CD4-positive, CD25-positive, alpha-beta regulatory T cell (primary cell): ENCODE measurements at regions not wholly inside any gene's neighbourhood (a gene's known extent, or its start where the extent isn't known, plus 50 kb on each side); places are given as distances from the start of the nearest gene placed in this dataset.

ENCODE experiments used
- ATAC-seq, 2 donors: fragments of 150-1000 bp; cut with Tn5 transposase; one replicate each; pipeline ENCODE4 v1.10.0; 2021; ENCODE audit warnings: low read depth in 2 of 2, moderate number of reproducible peaks in 2 of 2, moderate library complexity in 1 of 2
- DNase-seq, 3 donors: peaks; one replicate each; pipeline versions ENCODE4 v3.0.0 to v3.0.0-alpha.2; 2012 to 2022; ENCODE audit warnings: mixed read lengths in 1 of 3
- H3K27ac ChIP-seq: one replicate; pipeline ENCODE4 v1.7.0; 2013; ENCODE audit warnings: mild to moderate bottlenecking, low read length; ENCODE audit not compliant: insufficient read depth, poor library complexity, severe bottlenecking
- H3K27me3 ChIP-seq: one replicate; pipeline ENCODE4 v1.7.0; 2013; ENCODE audit warnings: low read length; ENCODE audit not compliant: control insufficient read depth, insufficient read depth
- H3K36me3 ChIP-seq: one replicate; pipeline ENCODE4 v1.7.0; 2013; ENCODE audit warnings: mild to moderate bottlenecking, low read length, moderate library complexity; ENCODE audit not compliant: control insufficient read depth, insufficient read depth
- H3K4me1 ChIP-seq: 2 replicates; pipeline ENCODE4 v1.7.0; 2013; ENCODE audit warnings: mild to moderate bottlenecking, low read length; ENCODE audit not compliant: insufficient read depth, control insufficient read depth, poor library complexity, severe bottlenecking
- H3K4me3 ChIP-seq: one replicate; pipeline ENCODE4 v1.7.0; 2013; ENCODE audit warnings: low read depth, mild to moderate bottlenecking, low read length, moderate library complexity
- H3K9me3 ChIP-seq, 2 experiments: 1 replicate in 1 of 2; 2 replicates in 1 of 2; pipeline ENCODE4 v1.7.0; 2013; ENCODE audit warnings: low read length in 2 of 2, mild to moderate bottlenecking in 1 of 2, moderate library complexity in 1 of 2; ENCODE audit not compliant: control insufficient read depth in 2 of 2
- H3K27ac Mint-ChIP-seq, 3 donors: one replicate each; pipeline ENCODE4 v1.8.0; 2020 to 2022; ENCODE audit warnings: mild to moderate bottlenecking in 3 of 3, mixed read lengths in 3 of 3, moderate library complexity in 2 of 3
- H3K27me3 Mint-ChIP-seq: one replicate; pipeline ENCODE4 v1.8.0; 2022; ENCODE audit warnings: mild to moderate bottlenecking, mixed read lengths
- H3K36me3 Mint-ChIP-seq: one replicate; pipeline ENCODE4 v1.8.0; 2020; ENCODE audit warnings: mixed read lengths
- H3K4me1 Mint-ChIP-seq, 4 donors: one replicate each; pipeline ENCODE4 v1.8.0; 2020 to 2022; ENCODE audit warnings: mixed read lengths in 4 of 4, mild to moderate bottlenecking in 1 of 4
- H3K4me3 Mint-ChIP-seq, 4 donors: one replicate each; pipeline ENCODE4 v1.8.0; 2020 to 2022; ENCODE audit warnings: mild to moderate bottlenecking in 4 of 4, mixed read lengths in 4 of 4, moderate library complexity in 3 of 4
- H3K9me3 Mint-ChIP-seq, 7 donors: one replicate each; pipeline ENCODE4 v1.8.0; 2020 to 2022; ENCODE audit warnings: mixed read lengths in 7 of 7, mild to moderate bottlenecking in 3 of 7, moderate library complexity in 2 of 7

DNA sequence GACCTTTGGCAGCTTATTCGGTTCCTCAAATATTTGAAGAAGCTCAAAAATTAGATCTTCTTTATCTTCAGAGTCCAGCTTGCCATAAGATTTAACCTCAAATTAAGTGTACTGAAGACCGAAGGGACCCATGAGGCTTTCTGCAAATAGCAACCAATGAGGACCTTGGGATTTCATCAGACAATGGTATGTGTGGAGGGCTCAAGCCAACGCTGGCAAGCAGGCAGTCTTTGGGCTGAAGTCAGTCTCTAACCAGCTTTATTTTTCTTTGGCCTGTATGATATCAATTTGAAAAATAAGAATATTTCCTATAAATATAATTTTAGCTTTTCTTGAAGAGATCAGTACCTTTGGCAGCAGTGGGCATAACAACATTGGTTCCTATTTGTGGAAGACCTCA is 692.7 kb downstream of the MCTP2 start:
- Histone ChIP-seq H3K36me3 (no peaks in the 10 kb centered on the region), H3K4me1 (no peaks in the 10 kb centered on the region), H3K9me3 (no peaks in the 10 kb centered on the region), H3K27ac (no peak overlapping the region), H3K27me3 (no peaks in the 10 kb centered on the region), H3K4me3 (no peak overlapping the region)
- Mint-ChIP-seq H3K27me3 (no peaks in the 10 kb centered on the region), H3K4me1 (no peaks in the 10 kb centered on the region), H3K27ac (no peak overlapping the region), H3K36me3 (no peaks in the 10 kb centered on the region), H3K4me3 (no peak overlapping the region), H3K9me3 (peaks cover 3 to 22% (median 6%) of the 10 kb centered on the region in 7 donors)
- no peak for DNase-seq
- ATAC-seq: no peak

DNA sequence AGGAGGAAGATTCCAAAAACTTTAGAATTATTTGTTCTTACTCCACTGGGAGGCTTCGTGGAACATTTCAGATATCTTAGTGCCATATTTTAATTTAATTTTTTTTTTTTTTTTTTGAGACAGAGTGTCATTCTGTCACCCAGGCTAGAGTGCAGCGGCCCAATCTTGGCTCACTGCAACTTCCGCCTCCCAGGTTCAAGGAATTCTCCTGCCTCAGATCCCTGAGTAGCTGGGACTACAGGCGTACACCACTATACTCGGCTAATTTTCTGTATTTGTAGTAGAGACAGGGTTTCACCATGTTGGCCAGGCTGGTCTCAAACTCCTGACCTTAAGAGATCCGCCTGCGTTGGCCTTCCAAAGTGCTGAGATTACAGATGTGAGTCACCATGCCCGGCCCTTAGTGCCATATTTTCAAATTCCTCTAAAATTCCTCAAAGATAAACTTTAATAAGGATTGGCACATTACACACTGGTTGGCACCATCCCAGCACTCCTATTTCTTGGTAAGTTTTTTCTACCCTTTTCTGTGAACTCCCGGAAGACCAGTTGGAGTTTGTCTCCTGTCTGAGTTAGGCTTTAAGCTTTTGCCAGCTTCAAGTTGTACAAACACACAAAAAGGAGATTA is 693.7 kb downstream of the MCTP2 start:
- Histone ChIP-seq H3K4me1 (no peaks in the 10 kb centered on the region), H3K27ac (no peak overlapping the region), H3K4me3 (no peak overlapping the region), H3K27me3 (no peaks in the 10 kb centered on the region), H3K36me3 (no peaks in the 10 kb centered on the region), H3K9me3 (no peaks in the 10 kb centered on the region)
- H3K4me1 Mint-ChIP-seq: no peaks in the 10 kb centered on the region
- no peaks in the 10 kb centered on the region for H3K27me3 Mint-ChIP-seq
- no peak overlapping the region for H3K27ac Mint-ChIP-seq
- H3K9me3 Mint-ChIP-seq: peaks cover 3 to 19% (median 6%) of the 10 kb centered on the region in 7 donors
- H3K4me3 Mint-ChIP-seq: no peak overlapping the region
- DNase-seq (no peak), ATAC-seq (no peak)
- H3K36me3 Mint-ChIP-seq: no peaks in the 10 kb centered on the region

DNA sequence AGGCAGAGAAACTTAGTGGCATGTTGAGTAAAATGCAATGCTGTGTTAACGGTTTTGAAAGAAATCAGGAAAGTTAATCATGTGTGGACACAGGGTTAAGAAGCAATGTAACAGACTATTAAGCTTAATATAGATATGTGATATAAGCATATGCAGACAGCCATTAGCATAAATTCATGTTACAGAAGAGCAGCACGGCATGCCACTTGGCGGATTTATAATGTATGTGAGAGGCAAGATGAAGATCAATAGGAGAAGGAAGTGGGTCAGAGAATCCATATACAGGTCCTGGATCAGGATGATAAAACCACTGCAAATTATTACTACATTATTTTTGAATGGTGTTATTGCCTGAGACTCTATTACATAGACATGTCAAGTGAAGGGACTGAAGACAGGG is 694.3 kb downstream of the MCTP2 start:
- H3K27ac ChIP-seq: no peak overlapping the region
- ATAC-seq (no peak), DNase-seq (no peak)
- H3K9me3 Mint-ChIP-seq: peaks cover 3 to 19% (median 6%) of the 10 kb centered on the region in 7 donors
- H3K4me3 ChIP-seq: no peak overlapping the region
- no peaks in the 10 kb centered on the region for H3K27me3 Mint-ChIP-seq
- H3K27me3 ChIP-seq: no peaks in the 10 kb centered on the region
- H3K4me1 ChIP-seq: no peaks in the 10 kb centered on the region
- H3K4me3 Mint-ChIP-seq: no peak overlapping the region
- no peak overlapping the region for H3K27ac Mint-ChIP-seq
- H3K36me3 Mint-ChIP-seq: no peaks in the 10 kb centered on the region
- no peaks in the 10 kb centered on the region for H3K4me1 Mint-ChIP-seq
- H3K36me3 ChIP-seq: no peaks in the 10 kb centered on the region
- no peaks in the 10 kb centered on the region for H3K9me3 ChIP-seq

DNA sequence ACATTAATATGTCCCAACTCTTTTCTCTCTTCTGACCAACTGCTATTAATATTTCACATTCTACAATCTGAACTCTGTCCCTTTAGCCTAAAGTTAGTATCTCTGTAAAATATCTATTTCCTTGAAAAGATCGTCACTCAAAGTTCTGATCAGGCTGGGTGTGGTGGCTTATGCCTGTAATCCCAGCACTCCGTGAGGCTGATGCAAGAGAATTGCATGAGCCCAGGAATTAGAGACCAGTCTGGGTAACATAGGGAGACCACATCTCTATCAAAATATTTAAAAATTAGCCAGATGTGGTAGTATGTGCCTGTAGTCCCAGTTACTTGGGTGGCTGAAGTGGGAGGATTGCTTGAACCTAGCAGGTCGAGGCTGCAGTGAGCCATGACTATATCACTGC is 695.6 kb downstream of the MCTP2 start:
- H3K36me3 Mint-ChIP-seq: no peaks in the 10 kb centered on the region
- no peaks in the 10 kb centered on the region for H3K4me1 Mint-ChIP-seq
- no peaks in the 10 kb centered on the region for H3K27me3 ChIP-seq
- peaks cover 3 to 19% (median 4%) of the 10 kb centered on the region in 7 donors for H3K9me3 Mint-ChIP-seq
- DNase-seq (no peak), ATAC-seq (no peak)
- H3K27ac ChIP-seq: no peak overlapping the region
- H3K4me3 ChIP-seq: no peak overlapping the region
- H3K36me3 ChIP-seq: no peaks in the 10 kb centered on the region
- H3K9me3 ChIP-seq: peaks cover 0 to 1% of the 10 kb centered on the region in 2 experiments
- no peak overlapping the region for H3K27ac Mint-ChIP-seq
- no peak overlapping the region for H3K4me3 Mint-ChIP-seq
- H3K27me3 Mint-ChIP-seq: no peaks in the 10 kb centered on the region
- H3K4me1 ChIP-seq: no peaks in the 10 kb centered on the region

DNA sequence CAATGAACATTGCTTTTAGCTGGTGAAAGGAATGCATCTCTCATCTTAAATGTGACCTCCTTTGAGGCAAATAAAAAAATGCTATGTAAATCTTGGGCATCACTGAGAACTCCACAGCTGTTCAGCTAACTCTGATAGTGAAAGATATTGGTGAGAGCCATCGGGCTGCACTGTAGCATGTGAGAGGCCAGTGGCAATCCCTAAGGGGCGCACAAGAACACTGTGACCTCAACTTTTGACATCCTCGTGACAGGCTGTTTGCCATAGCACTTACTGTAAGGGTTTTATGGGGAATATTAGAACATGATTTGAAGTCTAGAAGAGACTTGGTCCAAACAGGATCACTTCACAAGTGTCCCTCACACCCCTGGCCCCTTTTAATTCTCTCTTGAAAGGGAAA is 697.9 kb downstream of the MCTP2 start:
- Histone ChIP-seq H3K27me3 (no peaks in the 10 kb centered on the region), H3K9me3 (peaks cover 0 to 1% of the 10 kb centered on the region in 2 experiments), H3K27ac (no peak overlapping the region), H3K4me1 (no peaks in the 10 kb centered on the region), H3K4me3 (no peak overlapping the region), H3K36me3 (no peaks in the 10 kb centered on the region)
- DNase-seq: no peak
- no peak overlapping the region for H3K4me3 Mint-ChIP-seq
- H3K27me3 Mint-ChIP-seq: no peaks in the 10 kb centered on the region
- no peaks in the 10 kb centered on the region for H3K4me1 Mint-ChIP-seq
- H3K36me3 Mint-ChIP-seq: no peaks in the 10 kb centered on the region
- H3K9me3 Mint-ChIP-seq: peaks cover 0 to 11% (median 5%) of the 10 kb centered on the region in 7 donors
- H3K27ac Mint-ChIP-seq: no peak overlapping the region
- no peak for ATAC-seq

DNA sequence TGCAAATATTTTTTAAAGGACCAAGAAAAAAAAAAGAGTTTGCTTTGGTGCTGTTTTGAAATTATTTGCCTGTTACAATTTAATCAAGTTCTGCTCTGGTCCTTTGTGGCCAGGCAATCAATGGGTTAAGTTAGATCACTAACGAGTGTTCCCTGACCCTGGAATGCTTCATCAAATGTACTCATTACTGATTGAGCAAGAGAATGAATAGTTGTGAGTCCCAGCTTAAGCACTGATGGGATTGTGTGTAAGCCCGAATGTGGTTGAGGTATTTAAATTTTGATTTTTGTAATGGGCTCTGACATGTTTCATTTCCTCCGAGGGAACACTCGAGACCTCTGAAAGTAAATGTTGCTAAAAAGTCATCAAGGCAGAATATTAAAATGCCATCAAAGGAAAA is 699.1 kb downstream of the MCTP2 start:
- Mint-ChIP-seq H3K9me3 (peaks cover 0 to 16% (median 6%) of the 10 kb centered on the region in 7 donors), H3K4me1 (no peaks in the 10 kb centered on the region), H3K4me3 (no peak overlapping the region), H3K36me3 (no peaks in the 10 kb centered on the region), H3K27me3 (no peaks in the 10 kb centered on the region), H3K27ac (no peak overlapping the region)
- H3K27me3 ChIP-seq: no peaks in the 10 kb centered on the region
- no peak overlapping the region for H3K27ac ChIP-seq
- ATAC-seq (no peak), DNase-seq (no peak)
- no peaks in the 10 kb centered on the region for H3K36me3 ChIP-seq
- H3K4me3 ChIP-seq: no peak overlapping the region
- no peaks in the 10 kb centered on the region for H3K4me1 ChIP-seq
- peaks cover 0 to 3% of the 10 kb centered on the region in 2 experiments for H3K9me3 ChIP-seq

DNA sequence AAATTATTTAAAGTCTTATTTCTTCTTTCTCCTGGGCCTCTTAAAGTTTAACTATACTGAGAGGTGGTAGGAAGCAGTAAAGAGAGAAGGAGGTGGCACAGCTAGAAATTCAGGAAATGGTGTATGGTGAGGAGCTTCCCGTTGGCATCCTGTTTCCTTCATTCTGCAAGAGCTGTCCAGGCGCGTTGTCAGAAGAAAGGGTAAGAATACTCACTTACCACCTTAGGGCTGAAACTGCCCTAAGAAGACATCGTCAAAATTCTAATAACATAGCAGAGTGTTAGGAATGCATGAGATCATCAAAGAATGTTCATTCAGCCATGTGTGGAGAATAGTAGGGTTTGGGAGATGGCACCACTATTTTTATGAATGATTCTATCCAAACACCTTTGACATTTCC is 699.6 kb downstream of the MCTP2 start:
- no peaks in the 10 kb centered on the region for H3K4me1 ChIP-seq
- DNase-seq: no peak
- no peak overlapping the region for H3K4me3 ChIP-seq
- no peak overlapping the region for H3K27ac Mint-ChIP-seq
- H3K27me3 Mint-ChIP-seq: no peaks in the 10 kb centered on the region
- H3K4me3 Mint-ChIP-seq: no peak overlapping the region
- H3K4me1 Mint-ChIP-seq: no peaks in the 10 kb centered on the region
- no peak overlapping the region for H3K27ac ChIP-seq
- H3K27me3 ChIP-seq: no peaks in the 10 kb centered on the region
- peaks cover 0 to 16% (median 6%) of the 10 kb centered on the region in 7 donors for H3K9me3 Mint-ChIP-seq
- no peaks in the 10 kb centered on the region for H3K36me3 Mint-ChIP-seq
- peaks cover 0 to 3% of the 10 kb centered on the region in 2 experiments for H3K9me3 ChIP-seq
- no peaks in the 10 kb centered on the region for H3K36me3 ChIP-seq
- ATAC-seq: no peak

DNA sequence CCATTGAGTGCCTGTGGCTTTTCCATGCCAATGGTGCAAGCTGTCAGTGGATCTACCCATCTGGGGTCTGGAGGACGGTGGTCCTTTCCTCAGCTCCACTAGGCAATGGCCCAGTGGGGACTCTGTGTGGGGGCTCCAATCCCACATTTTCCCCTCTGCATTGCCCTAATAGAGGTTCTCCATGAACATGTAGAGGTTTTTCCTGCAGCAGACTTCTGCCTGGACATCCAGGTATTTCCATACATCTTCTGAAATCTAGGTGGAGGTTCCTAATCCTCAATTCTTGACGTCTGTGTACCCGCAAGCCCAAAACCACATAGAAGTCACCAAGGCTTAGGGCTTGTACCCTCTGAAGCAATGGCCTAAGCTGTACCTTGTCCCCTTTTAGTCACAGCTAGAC is 703.1 kb downstream of the MCTP2 start:
- H3K4me1 ChIP-seq: no peaks in the 10 kb centered on the region
- Mint-ChIP-seq H3K27me3 (no peaks in the 10 kb centered on the region), H3K4me1 (no peaks in the 10 kb centered on the region), H3K4me3 (no peak overlapping the region), H3K27ac (no peak overlapping the region), H3K36me3 (no peaks in the 10 kb centered on the region), H3K9me3 (peaks cover 0 to 11% (median 3%) of the 10 kb centered on the region in 7 donors)
- H3K36me3 ChIP-seq: no peaks in the 10 kb centered on the region
- no peak overlapping the region for H3K27ac ChIP-seq
- DNase-seq: no peak
- ATAC-seq: no peak
- no peak overlapping the region for H3K4me3 ChIP-seq
- peaks cover 0 to 3% of the 10 kb centered on the region in 2 experiments for H3K9me3 ChIP-seq
- H3K27me3 ChIP-seq: no peaks in the 10 kb centered on the region
